Gastroesophageal sphincter (tissue), 3 donors: ENCODE measurements at regions not wholly inside any gene's neighbourhood (a gene's known extent, or its start where the extent isn't known, plus 50 kb on each side); places are given as distances from the start of the nearest gene placed in this dataset.

Experiments
- CTCF ChIP-seq, 4 experiments: fragments of 200-600 bp in 2 of 4; fragments of 450-650 bp in 2 of 4; sonication (generic) in 1 of 4; IDR thresholded peaks; one replicate each; pipeline ENCODE4 v1.5.1; 2017 to 2019; ENCODE audit warnings: antibody characterized with exemption in 4 of 4, mild to moderate bottlenecking in 2 of 4, moderate library complexity in 2 of 4
- EP300 ChIP-seq: sonication (generic); formaldehyde crosslinking; IDR thresholded peaks from one replicate; pipeline ENCODE4 v1.6.1; 2017; ENCODE audit warnings: antibody characterized with exemption, mild to moderate bottlenecking
- POLR2A ChIP-seq, 2 donors: fragments of 450-650 bp; IDR thresholded peaks; one replicate each; pipeline ENCODE4 v1.6.1; 2017; ENCODE audit warnings: antibody characterized with exemption in 2 of 2, mild to moderate bottlenecking in 2 of 2, moderate library complexity in 1 of 2
- POLR2AphosphoS5 ChIP-seq: sonication (generic); formaldehyde crosslinking; IDR thresholded peaks from one replicate; pipeline ENCODE4 v1.6.1; 2017; ENCODE audit warnings: antibody characterized with exemption

GRCh38 chr9:108511307-108511706 is 344.5 kb downstream of the ACTL7B start:
- no peak for TF ChIP-seq EP300
- TF ChIP-seq CTCF (IDR thresholded peaks at IDR 0.05): no peak
- no peak for TF ChIP-seq POLR2AphosphoS5
- TF ChIP-seq POLR2A (IDR thresholded peaks at IDR 0.05): no peak
